Upper lobe of right lung (tissue), 1 donor: ENCODE measurements at regions not wholly inside any gene's neighbourhood (a gene's known extent, or its start where the extent isn't known, plus 50 kb on each side); places are given as distances from the start of the nearest gene placed in this dataset.
"Not testable (repeated sequence)": the region's sequence is repeated elsewhere in the genome, so short reads cannot be mapped to it uniquely, and the experiment has no call there.

ENCODE experiments used
- ATAC-seq: fragments of 200-7000 bp; cut with Tn5 transposase; one replicate; pipeline ENCODE4 v1.9.1; 2020; ENCODE audit warnings: mild to moderate bottlenecking, moderate library complexity
- DNase-seq: peaks from one replicate; pipeline ENCODE4 v3.0.0-alpha.2; 2020
- H3K27ac ChIP-seq: fragments of 200-600 bp; one replicate; pipeline ENCODE4 v1.8.0; 2022
- H3K27me3 ChIP-seq: fragments of 200-600 bp; one replicate; pipeline ENCODE4 v1.8.0; 2022; ENCODE audit warnings: mild to moderate bottlenecking
- H3K36me3 ChIP-seq: fragments of 200-600 bp; one replicate; pipeline ENCODE4 v1.8.0; 2022
- H3K4me1 ChIP-seq: fragments of 200-600 bp; one replicate; pipeline ENCODE4 v1.8.0; 2022
- H3K4me3 ChIP-seq: fragments of 200-600 bp; one replicate; pipeline ENCODE4 v1.8.0; 2022; ENCODE audit warnings: mild to moderate bottlenecking
- H3K9me3 ChIP-seq: fragments of 200-600 bp; one replicate; pipeline ENCODE4 v1.8.0; 2022
- CTCF ChIP-seq: fragments of 200-600 bp; IDR thresholded peaks from one replicate; pipeline ENCODE4 v1.8.0; 2022; ENCODE audit warnings: antibody characterized with exemption
- intact Hi-C: fragments of 100-400 bp; cut with DNase I; formaldehyde crosslinking; loops from one replicate; pipeline ENCODE4 v1.11.0; 2022
- donor health status: DM: no; HTN: yes; CAD: no; lungs with severe emphysema.

DNA sequence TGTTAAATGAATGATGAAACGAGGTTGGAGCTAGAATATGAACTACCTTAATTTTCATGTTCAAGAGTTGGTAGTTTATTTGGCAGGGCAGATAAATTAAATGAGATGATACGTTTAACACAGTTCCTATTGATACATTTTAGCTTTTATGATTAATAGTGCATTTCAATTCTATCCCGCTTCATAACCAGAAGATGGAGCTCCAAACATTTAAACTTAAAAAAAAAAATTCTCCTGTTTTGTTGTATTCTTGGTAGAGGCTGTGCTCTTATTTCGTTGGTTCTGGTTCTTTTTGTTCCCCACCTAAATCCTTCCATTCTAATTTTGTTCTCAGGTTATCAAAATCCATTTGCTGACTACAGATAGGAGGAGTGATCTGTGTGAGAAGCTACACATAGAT is 71.8 kb upstream of the PTPN13 start:
- intact Hi-C loops = no loop called here
- no peaks in the 10 kb centered on the region for H3K27me3 ChIP-seq
- TF ChIP-seq CTCF = peak; percentile 24
- H3K9me3 ChIP-seq = no peaks in the 10 kb centered on the region
- no peaks in the 10 kb centered on the region for H3K36me3 ChIP-seq
- DNase-seq (no peak), ATAC-seq (no peak)
- H3K4me1 ChIP-seq = no peaks in the 10 kb centered on the region
- H3K27ac ChIP-seq = no peak overlapping the region
- no peak overlapping the region for H3K4me3 ChIP-seq

GRCh38 chr4:86523333-86523732 is 70.8 kb upstream of the PTPN13 start:
- no peak for DNase-seq
- TF ChIP-seq CTCF = no peak
- H3K27me3 ChIP-seq = no peaks in the 10 kb centered on the region
- H3K4me3 ChIP-seq = no peak overlapping the region
- H3K36me3 ChIP-seq = no peaks in the 10 kb centered on the region
- no peak for ATAC-seq
- no peaks in the 10 kb centered on the region for H3K9me3 ChIP-seq
- H3K4me1 ChIP-seq = no peaks in the 10 kb centered on the region
- no peak overlapping the region for H3K27ac ChIP-seq
- intact Hi-C loops = no loop called here

GRCh38 chr4:86527713-86528112 is 66.4 kb upstream of the PTPN13 start:
- ATAC-seq, H3K4me3 ChIP-seq, H3K27ac ChIP-seq, H3K27me3 ChIP-seq, DNase-seq, H3K4me1 ChIP-seq, H3K9me3 ChIP-seq, H3K36me3 ChIP-seq, intact Hi-C loops: not testable (repeated sequence)

DNA sequence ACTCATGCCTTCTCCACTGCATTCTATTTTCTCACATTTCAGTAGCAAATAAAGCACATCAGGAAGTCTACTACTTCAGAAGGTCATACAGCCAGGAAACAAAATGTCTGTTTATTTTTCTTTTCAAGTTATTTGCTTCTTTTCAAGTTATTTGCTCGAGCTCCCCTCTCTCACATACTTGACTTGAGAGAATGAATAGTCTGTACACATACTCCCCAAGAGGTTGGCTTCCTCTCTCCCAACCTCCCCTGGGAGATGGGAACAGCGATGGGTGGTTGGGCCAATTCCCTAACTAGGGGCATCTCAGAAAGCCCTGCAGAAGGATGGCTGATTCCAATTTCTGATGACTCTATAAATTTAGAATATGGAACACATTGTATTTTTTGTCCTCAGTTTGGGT is 64.7 kb upstream of the PTPN13 start:
- Histone ChIP-seq H3K9me3 (no peaks in the 10 kb centered on the region), H3K4me3 (no peak overlapping the region), H3K27me3 (no peaks in the 10 kb centered on the region), H3K4me1 (no peaks in the 10 kb centered on the region), H3K36me3 (no peaks in the 10 kb centered on the region), H3K27ac (no peak overlapping the region)
- ATAC-seq = peak; percentile 90
- TF ChIP-seq CTCF = no peak
- DNase-seq = no peak
- intact Hi-C loops = no loop called here

- no peaks in the 10 kb centered on the region for H3K27me3 ChIP-seq
- intact Hi-C loops = no loop called here
- H3K36me3 ChIP-seq = no peaks in the 10 kb centered on the region
- no peak overlapping the region for H3K27ac ChIP-seq
- no peak overlapping the region for H3K4me3 ChIP-seq
- no peak for TF ChIP-seq CTCF
- DNase-seq (no peak), ATAC-seq (no peak)
- H3K4me1 ChIP-seq = no peaks in the 10 kb centered on the region
- H3K9me3 ChIP-seq = no peaks in the 10 kb centered on the region
These were observed 63.9 kb upstream of the PTPN13 start for GRCh38 chr4:86530183-86530582.

GRCh38 chr4:86531440-86531839 is 62.7 kb upstream of the PTPN13 start:
- H3K4me1 ChIP-seq = no peaks in the 10 kb centered on the region
- H3K4me3 ChIP-seq = no peak overlapping the region
- intact Hi-C loops = no loop called here
- DNase-seq (no peak), ATAC-seq (no peak)
- no peaks in the 10 kb centered on the region for H3K9me3 ChIP-seq
- H3K27ac ChIP-seq = no peak overlapping the region
- no peaks in the 10 kb centered on the region for H3K36me3 ChIP-seq
- TF ChIP-seq CTCF = no peak
- H3K27me3 ChIP-seq = no peaks in the 10 kb centered on the region
